Lower leg skin (tissue), 4 donors: ENCODE measurements at regions not wholly inside any gene's neighbourhood (a gene's known extent, or its start where the extent isn't known, plus 50 kb on each side); places are given as distances from the start of the nearest gene placed in this dataset.

Source experiments
- DNase-seq, 2 donors: peaks; one replicate each; pipeline ENCODE4 v3.0.0-alpha.2; 2019; ENCODE audit warnings: low spot score in 2 of 2
- H3K4me3 ChIP-seq: fragments of 200-600 bp; sonication (generic); 2 replicates; pipeline ENCODE4 v1.5.1; 2017; ENCODE audit warnings: mild to moderate bottlenecking, low read depth; ENCODE audit not compliant: poor library complexity, severe bottlenecking
- CTCF ChIP-seq, 3 donors: fragments of 450-650 bp; IDR thresholded peaks; one replicate each; pipeline ENCODE4 v1.5.1; 2016; ENCODE audit warnings: antibody characterized with exemption in 3 of 3, mild to moderate bottlenecking in 3 of 3, moderate library complexity in 2 of 3
- POLR2A ChIP-seq, 2 donors: fragments of 450-650 bp; IDR thresholded peaks; one replicate each; pipeline ENCODE4 v1.6.1; 2016 to 2017; ENCODE audit warnings: antibody characterized with exemption in 2 of 2, mild to moderate bottlenecking in 1 of 2, moderate library complexity in 1 of 2
- WGBS, 2 donors: methylation state at CpG; one replicate each; pipeline ENCODE4 v1.1.5; 2018; 5-methylcytosine and 5-hydroxymethylcytosine counted together
- intact Hi-C: fragments of 100-400 bp; cut with DNase I; formaldehyde crosslinking; loops from one replicate; pipeline ENCODE4 v1.15.0; 2023; ENCODE audit warnings: low total_unique reads

- WGBS, 2 donors = 83 to 93% methylated on average over 4 of the region's 4 CpGs
- DNase-seq = no peak
- no peak for TF ChIP-seq POLR2A (IDR thresholded peaks at IDR 0.05)
- TF ChIP-seq CTCF (IDR thresholded peaks at IDR 0.05) = no peak
- intact Hi-C loops = no loop called here
- no peak overlapping the region for H3K4me3 ChIP-seq
Measured at GRCh38 chr5:56558131-56558745, 257.1 kb upstream of the MAP3K1 start.

GRCh38 chr5:56557198-56557597, 258.2 kb upstream of the MAP3K1 start:
- DNase-seq = no peak
- 43 to 48% methylated on average over 3 of the region's 3 CpGs for WGBS, 2 donors
- no peak overlapping the region for H3K4me3 ChIP-seq
- intact Hi-C loops = no loop called here
- TF ChIP-seq POLR2A (IDR thresholded peaks at IDR 0.05) (no peak), CTCF (IDR thresholded peaks at IDR 0.05) (no peak)

GRCh38 chr5:56552612-56553268, 262.6 kb upstream of the MAP3K1 start:
- no peak overlapping the region for H3K4me3 ChIP-seq
- intact Hi-C loops = no loop called here
- TF ChIP-seq POLR2A (IDR thresholded peaks at IDR 0.05) (no peak), CTCF (IDR thresholded peaks at IDR 0.05) (no peak)
- no peak for DNase-seq

GRCh38 chr5:56550227-56550626, 265.1 kb upstream of the MAP3K1 start:
- DNase-seq = no peak
- TF ChIP-seq CTCF (IDR thresholded peaks at IDR 0.05) (no peak), POLR2A (IDR thresholded peaks at IDR 0.05) (no peak)
- 57 to 60% methylated on average over 2 of the region's 2 CpGs for WGBS, 2 donors
- intact Hi-C loops = no loop called here
- no peak overlapping the region for H3K4me3 ChIP-seq

GRCh38 chr5:56549096-56549886, 266.1 kb upstream of the MAP3K1 start:
- intact Hi-C loops = no loop called here
- DNase-seq = no peak
- TF ChIP-seq CTCF (IDR thresholded peaks at IDR 0.05) = no peak
- TF ChIP-seq POLR2A (IDR thresholded peaks at IDR 0.05) = no peak
- 68 to 81% methylated on average over 3 of the region's 3 CpGs for WGBS, 2 donors
- no peak overlapping the region for H3K4me3 ChIP-seq
